ENCODE measurements at regions not wholly inside any gene's neighbourhood (a gene's known extent, or its start where the extent isn't known, plus 50 kb on each side); places are given as distances from the start of the nearest gene placed in this dataset.
"Not testable (repeated sequence)": the region's sequence is repeated elsewhere in the genome, so short reads cannot be mapped to it uniquely, and the experiment has no call there.

GRCh38 chr12:11547271-11547646 is 102.2 kb upstream of the ETV6 start:
- not testable (repeated sequence) for TF ChIP-seq TAF9B (IDR thresholded peaks at IDR 0.05; ENCODE audit: partially characterized antibody); MYC (IDR thresholded peaks at IDR 0.05; ENCODE audit: low read depth, low read length); MYC (CRISPR knock-in tag; IDR thresholded peaks at IDR 0.05; ENCODE audit: borderline replicate concordance, low read depth); ARNT (IDR thresholded peaks at IDR 0.05); POLR2A (conservative IDR thresholded peaks at IDR 0.05); ATF4 (CRISPR knock-in tag; IDR thresholded peaks at IDR 0.05); MXI1 (IDR thresholded peaks at IDR 0.05; ENCODE audit: low read depth, low read length)

All from K562 (cell line).